Stimulated activated CD4-positive, alpha-beta T cell treated with anti-CD3 and anti-CD28 coated beads, Interleukin-15, amount 100 ng/mL, for 1 hour (primary cell): ENCODE measurements at regions not wholly inside any gene's neighbourhood (a gene's known extent, or its start where the extent isn't known, plus 50 kb on each side); places are given as distances from the start of the nearest gene placed in this dataset.
"Not testable (repeated sequence)": the region's sequence is repeated elsewhere in the genome, so short reads cannot be mapped to it uniquely, and the experiment has no call there.

Experiments
- DNase-seq, 2 donors: peaks; one replicate each; pipeline ENCODE4 v3.0.0-alpha.2; 2020; ENCODE audit warnings: low read depth in 1 of 2, low spot score in 1 of 2

DNA sequence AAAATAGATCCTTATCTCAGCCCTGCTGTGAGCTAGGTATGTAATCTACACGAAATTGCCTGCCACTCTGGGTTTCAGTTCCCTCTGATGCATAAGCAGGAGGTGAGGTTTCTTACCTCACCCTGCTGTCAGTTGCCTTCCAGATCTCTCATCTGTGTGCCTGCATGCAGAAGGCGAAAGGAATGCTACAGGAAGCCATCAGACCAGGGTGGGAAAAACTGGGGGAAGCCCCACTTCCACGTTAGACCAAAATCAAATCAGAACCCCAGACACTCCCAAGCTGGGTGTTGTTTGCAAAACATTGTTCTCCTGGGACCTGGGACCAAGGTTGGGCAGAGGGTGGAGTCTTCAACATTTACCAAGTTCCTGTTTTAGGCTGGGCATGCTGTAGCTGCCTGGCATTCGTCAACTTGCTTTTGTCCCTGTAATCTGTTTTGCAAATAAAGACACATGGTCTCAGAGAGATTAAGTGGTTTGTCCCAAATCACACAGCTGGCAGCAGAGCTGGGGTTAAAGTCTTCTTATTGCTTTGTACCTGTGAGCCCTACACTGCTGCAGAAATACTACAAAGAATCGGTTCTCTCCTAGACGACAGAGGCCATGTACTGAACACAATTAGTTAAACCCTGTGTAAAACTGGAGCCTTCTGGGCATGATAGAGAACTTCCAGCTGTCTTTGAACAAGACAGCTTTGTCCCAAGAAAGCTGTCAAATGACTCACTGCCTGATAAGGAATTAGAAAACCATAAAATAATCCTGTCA is 389.7 kb upstream of the RUNX1 start:
- DNase-seq = no peak

- no peak for DNase-seq
These were observed 388.8 kb upstream of the RUNX1 start for GRCh38 chr21:35437941-35438340.

GRCh38 chr21:35436899-35437298 is 387.8 kb upstream of the RUNX1 start:
- DNase-seq = no peak

- not testable (repeated sequence) for DNase-seq
These were observed 383.5 kb upstream of the RUNX1 start for GRCh38 chr21:35432601-35433000.

DNA sequence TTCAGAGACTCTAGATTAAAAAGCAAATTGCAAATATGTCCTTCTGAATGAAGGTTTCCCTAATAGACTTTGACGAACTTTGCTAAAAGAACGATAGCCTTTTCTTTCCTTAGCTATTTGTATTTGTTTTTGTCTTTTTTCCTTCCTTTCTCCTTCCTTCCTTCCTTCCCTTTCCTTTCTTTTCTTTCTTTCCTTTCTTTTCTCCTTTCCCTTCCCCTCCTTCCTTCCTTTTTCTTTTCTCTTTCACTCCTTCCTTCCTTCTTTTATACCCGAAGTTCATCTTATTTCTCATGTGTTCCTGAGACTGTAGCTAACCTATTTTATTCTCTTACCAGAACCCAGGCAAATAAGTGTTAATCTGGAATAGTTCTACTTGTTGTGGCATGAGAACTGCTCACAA is 381.2 kb upstream of the RUNX1 start:
- DNase-seq = no peak

DNA sequence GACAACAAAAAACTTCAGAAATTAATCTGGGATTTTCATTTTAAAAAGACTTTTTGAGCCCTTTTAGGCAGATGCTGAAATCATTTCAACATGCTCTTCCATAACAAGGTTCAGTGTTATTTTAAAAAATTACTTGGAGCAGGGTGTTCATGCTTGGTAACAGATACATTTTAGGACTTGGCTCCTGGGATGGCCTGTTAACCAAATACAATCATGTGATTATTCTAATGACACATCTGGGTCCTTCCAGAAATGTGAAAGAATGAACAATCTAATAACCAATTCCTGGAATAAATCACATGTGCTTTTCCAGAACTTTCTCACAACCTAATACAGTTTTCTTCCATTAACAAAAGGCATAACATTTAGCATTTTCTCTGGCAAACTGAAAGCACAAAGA is 379.8 kb upstream of the RUNX1 start:
- no peak for DNase-seq

- DNase-seq = peak; percentile 4 to 12
These were observed 379.4 kb upstream of the RUNX1 start for GRCh38 chr21:35428489-35428888.

DNA sequence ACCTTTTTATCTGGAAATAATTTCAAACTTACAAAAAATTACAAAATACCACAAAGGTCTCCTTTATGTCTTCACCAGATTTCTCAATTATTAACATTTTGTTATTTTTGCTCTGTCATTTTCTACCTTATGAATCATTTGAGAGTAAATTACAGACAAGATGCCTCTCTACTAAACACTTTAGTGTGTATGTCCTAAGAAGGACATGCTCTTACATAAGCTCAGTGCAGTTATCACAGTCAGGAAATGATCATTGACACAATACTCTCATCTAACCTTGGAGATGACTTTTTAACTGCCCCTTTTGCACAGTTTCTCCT is 378.9 kb upstream of the RUNX1 start:
- DNase-seq = no peak

DNA sequence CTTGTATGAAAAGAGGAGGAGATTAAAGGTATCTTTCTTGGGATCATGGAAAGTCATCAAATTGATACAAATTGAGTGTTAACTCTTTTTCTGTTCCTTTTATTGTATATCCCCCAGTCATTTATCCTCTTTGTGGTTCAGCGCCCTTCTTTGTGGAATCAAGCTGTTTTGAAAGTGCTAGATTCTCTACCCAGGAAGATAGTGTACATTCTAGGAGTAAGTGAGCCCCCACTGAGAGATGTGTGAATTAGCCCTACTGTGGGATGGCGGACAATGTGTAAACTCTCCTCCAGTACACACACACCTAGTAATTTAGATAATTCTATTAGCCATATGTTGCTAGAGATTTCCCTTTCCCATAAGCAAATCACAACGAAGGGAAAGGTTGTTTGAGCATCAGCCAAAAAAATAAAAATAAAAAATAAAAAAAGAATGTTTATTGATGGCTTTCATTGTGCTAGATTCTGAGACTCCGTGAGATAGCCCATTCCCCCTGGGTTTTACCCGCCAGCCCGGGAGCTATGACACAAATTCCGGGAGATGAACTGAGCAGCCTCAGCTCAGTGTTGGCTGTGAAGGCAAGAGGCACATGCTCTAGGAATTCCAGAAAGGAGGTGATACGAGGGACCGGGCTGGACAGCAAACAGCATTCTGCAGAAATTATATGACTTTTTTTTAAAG is 378.4 kb upstream of the RUNX1 start:
- no peak for DNase-seq

DNA sequence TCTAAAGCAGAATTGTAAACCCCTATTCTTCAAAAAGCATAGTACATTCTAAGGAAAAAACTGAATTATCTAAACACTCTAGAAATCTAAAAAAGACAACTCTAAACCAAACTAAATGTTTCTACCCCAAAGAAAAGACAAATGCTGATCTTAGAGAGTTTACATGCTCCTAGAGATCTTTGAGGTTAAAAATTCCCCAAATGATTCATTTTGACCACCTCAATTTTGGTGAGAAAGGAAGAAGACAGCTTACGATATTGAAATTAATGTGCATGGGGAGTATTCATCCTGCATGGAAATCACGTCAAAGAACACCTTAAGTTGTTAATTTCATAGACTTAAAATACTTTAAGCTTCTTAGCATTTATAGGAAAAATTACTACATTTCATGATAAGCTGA is 377.8 kb upstream of the RUNX1 start:
- no peak for DNase-seq

DNA sequence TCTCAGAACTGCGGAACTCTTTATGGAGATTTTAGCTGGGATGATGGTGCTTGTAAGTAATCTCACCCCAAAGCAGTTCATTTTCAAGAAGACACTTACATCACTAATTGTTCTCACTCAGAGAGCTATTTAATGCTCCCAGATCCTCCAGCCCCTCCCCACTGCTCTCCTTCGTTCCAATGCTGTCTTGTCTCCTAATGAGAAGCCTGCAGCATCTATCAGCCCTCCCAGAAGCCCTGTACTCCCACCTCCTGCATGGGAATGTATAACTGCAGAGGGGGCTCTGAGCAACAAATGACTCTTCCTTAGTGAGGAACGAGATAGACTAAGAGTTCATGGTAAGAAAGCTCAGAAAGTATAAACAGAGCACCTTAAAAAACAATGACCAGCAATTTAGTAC is 377.4 kb upstream of the RUNX1 start:
- no peak for DNase-seq

DNA sequence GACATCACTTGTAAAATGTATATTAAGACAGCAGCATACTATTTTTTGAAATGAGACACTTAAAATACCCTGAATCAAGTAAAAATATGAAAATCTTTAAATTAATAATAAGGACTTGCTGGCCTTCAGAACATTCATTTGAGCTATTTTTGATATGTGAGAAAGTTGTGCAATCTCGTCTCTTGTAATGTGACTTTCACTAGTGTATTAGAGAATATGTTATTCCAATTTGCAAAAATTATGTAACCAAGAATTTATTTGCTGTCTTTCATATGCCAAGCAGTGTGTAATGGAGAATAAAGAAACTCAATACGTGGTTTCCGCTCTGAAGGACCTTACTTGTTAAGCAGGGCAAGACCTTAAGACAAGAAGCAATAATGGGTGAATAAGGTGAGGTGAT is 375.0 kb upstream of the RUNX1 start:
- DNase-seq = no peak

DNA sequence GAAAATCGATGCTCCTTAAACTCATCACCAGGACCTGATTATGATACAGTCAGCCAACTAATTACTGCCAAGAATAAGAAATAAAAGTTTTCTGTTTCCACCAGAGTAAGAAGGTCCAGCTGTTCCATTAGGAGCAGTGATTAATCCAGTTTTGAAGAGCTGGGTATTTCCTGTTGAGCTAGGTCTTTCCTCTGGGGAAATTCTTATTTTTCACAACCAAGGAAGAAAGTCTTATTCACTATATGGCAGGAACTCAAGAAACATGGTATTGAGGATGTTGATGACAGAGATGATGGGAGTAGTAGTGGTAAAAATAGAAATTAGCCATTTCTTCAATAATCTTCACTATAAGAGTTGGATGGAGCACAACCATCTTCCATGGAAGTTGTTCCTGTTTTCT is 374.6 kb upstream of the RUNX1 start:
- DNase-seq = no peak

GRCh38 chr21:35422011-35422410 is 372.9 kb upstream of the RUNX1 start:
- no peak for DNase-seq

- DNase-seq = no peak
These were observed 372.1 kb upstream of the RUNX1 start for GRCh38 chr21:35421221-35421620.

DNA sequence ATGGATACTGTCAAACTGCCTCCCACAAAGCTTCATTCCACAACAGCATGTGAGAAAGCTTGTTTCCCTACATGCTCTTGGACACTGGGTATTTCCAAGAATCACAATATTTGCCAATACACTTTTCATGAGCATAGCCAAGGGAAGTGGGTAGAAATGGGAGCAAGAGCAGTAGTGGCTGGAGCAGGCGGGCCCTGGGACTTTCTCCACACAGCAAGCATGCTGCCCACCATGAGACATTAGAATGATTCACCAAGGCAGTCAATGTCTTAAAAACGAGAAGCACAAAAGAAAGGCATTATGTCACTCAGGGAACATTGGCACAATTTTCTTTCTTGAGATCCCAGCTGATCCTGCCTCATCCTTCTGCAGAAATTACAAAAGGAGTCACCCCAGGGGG is 371.6 kb upstream of the RUNX1 start:
- no peak for DNase-seq

- DNase-seq = no peak
These were observed 368.7 kb upstream of the RUNX1 start for GRCh38 chr21:35417762-35418161.

DNA sequence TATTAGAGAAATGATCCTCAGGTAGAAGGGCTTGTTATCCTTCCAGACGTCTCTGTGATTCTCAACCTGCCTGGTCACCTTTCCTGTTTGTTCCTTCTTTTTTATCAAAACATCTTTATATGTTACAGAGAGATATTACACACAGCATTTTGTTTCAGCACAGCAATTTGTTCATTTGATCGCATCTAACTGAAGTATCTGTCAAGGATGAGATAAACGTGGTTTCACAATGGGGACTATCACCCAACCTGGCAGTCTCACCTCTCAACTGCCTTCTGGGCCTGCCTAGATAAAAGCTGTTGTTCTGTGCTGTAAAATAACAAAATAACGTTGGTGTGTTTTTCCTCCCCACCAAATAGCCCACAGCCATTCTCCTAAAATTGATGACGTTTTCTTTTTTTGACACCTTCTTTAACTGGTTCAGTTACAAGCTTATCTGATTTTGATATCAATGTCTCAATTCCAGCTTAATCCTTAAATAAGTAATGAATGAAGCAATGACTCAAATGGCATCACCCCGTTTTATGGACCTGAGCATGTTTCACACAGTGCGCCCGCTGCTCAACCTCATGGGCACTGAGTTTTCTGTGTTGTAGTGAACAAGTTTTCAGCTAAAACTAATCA is 367.9 kb upstream of the RUNX1 start:
- DNase-seq = no peak

DNA sequence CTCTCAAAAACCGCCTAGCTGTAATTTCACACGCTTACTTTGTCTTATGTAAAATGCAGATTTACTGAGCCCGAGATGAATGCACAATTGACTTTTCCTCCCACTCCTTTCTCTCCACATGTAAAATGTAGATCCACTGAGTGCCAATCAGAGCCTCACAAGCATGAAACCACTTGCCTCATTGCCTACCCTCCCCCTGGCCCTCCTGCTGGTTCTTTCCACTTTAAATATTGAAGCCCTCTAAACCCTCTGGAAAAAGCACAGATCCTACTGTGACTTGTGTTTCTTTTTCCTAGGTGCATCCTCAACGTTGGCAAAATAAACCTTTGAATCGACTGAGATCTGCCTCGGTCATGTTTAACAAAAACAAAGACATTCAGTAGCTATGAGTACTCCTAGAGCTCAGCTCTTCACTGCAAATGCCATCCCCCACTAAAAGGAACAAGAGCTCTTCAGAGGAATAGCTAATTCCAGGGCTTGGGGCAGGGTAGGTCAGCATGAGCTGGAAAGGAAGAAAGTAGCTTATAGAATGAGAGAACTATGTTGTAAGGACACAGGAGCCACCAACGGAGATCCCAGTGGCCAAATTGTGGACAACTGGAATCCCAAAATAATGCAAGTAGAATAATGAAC is 365.5 kb upstream of the RUNX1 start:
- no peak for DNase-seq

DNA sequence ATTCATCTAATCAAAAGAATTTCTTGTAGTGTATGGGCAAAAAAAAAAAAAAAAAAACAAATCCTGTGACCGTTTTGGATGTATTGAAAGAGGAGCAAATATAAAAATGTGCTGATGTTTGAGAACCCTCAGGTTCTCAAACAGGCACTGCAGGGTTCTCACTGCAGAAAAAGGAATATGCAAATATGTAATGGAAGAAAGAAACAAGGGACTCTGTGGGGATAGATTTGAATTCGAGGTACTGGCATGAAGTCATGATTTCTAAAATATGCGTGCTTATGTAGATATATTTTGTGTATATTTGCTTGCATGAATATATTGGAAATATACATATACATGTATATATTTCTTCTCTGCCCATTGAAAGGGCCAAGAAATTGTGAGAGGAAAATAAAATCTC is 365.0 kb upstream of the RUNX1 start:
- no peak for DNase-seq

- DNase-seq = no peak
These were observed 363.1 kb upstream of the RUNX1 start for GRCh38 chr21:35412231-35412630.

- no peak for DNase-seq
These were observed 362.3 kb upstream of the RUNX1 start for GRCh38 chr21:35411434-35411833.
